ENCODE measurements at regions not wholly inside any gene's neighbourhood (a gene's known extent, or its start where the extent isn't known, plus 50 kb on each side); places are given as distances from the start of the nearest gene placed in this dataset.

GRCh38 chr3:117762621-117763037 is 1053.0 kb downstream of the TUSC7 start:
- TF ChIP-seq, protein P1, sequence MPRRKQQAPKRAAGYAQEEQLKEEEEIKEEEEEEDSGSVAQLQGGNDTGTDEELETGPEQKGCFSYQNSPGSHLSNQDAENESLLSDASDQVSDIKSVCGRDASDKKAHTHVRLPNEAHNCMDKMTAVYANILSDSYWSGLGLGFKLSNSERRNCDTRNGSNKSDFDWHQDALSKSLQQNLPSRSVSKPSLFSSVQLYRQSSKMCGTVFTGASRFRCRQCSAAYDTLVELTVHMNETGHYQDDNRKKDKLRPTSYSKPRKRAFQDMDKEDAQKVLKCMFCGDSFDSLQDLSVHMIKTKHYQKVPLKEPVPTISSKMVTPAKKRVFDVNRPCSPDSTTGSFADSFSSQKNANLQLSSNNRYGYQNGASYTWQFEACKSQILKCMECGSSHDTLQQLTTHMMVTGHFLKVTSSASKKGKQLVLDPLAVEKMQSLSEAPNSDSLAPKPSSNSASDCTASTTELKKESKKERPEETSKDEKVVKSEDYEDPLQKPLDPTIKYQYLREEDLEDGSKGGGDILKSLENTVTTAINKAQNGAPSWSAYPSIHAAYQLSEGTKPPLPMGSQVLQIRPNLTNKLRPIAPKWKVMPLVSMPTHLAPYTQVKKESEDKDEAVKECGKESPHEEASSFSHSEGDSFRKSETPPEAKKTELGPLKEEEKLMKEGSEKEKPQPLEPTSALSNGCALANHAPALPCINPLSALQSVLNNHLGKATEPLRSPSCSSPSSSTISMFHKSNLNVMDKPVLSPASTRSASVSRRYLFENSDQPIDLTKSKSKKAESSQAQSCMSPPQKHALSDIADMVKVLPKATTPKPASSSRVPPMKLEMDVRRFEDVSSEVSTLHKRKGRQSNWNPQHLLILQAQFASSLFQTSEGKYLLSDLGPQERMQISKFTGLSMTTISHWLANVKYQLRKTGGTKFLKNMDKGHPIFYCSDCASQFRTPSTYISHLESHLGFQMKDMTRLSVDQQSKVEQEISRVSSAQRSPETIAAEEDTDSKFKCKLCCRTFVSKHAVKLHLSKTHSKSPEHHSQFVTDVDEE (CRISPR knock-in tag; IDR thresholded peaks at IDR 0.05): no peak
- no peak for TF ChIP-seq GLIS3 (CRISPR knock-in tag; IDR thresholded peaks at IDR 0.05)
- TF ChIP-seq PPARA (CRISPR knock-in tag; IDR thresholded peaks at IDR 0.05; ENCODE audit: borderline replicate concordance): no peak
- no peak for TF ChIP-seq ZNF565 (CRISPR knock-in tag; conservative IDR thresholded peaks at IDR 0.05; ENCODE audit: low read depth)
- TF ChIP-seq ZFP3 (CRISPR knock-in tag; IDR thresholded peaks at IDR 0.05): no peak
- TF ChIP-seq OSR1 (CRISPR knock-in tag; IDR thresholded peaks at IDR 0.05): no peak

All from SK-N-SH treated with all-trans-retinoic acid at 6 μM for 48 hours (cell line).